Kidney tubule cell (primary cell): ENCODE measurements at regions not wholly inside any gene's neighbourhood (a gene's known extent, or its start where the extent isn't known, plus 50 kb on each side); places are given as distances from the start of the nearest gene placed in this dataset.

Experiments
- DNase-seq: peaks from one replicate; pipeline ENCODE4 v3.0.0-alpha.2; 2018; ENCODE audit warnings: low spot score

GRCh38 chr3:117079997-117080396 is 370.4 kb downstream of the TUSC7 start:
- no peak for DNase-seq

GRCh38 chr3:117080872-117081271 is 371.3 kb downstream of the TUSC7 start:
- DNase-seq = peak; percentile 16

- no peak for DNase-seq
Observed at GRCh38 chr3:117084277-117084676, 374.7 kb downstream of the TUSC7 start.

GRCh38 chr3:117084739-117085270 is 375.2 kb downstream of the TUSC7 start:
- no peak for DNase-seq

GRCh38 chr3:117091676-117092075 is 382.1 kb downstream of the TUSC7 start:
- no peak for DNase-seq

- DNase-seq = no peak
Observed at GRCh38 chr3:117096549-117096948, 387.0 kb downstream of the TUSC7 start.

GRCh38 chr3:117097351-117097750 is 387.8 kb downstream of the TUSC7 start:
- no peak for DNase-seq

GRCh38 chr3:117101697-117102096 is 392.1 kb downstream of the TUSC7 start:
- DNase-seq = no peak

- DNase-seq = peak; percentile 57
Observed at GRCh38 chr3:117102426-117102825, 392.8 kb downstream of the TUSC7 start.

- DNase-seq = no peak
Observed at GRCh38 chr3:117103675-117104074, 394.1 kb downstream of the TUSC7 start.

GRCh38 chr3:117104381-117104780 is 394.8 kb downstream of the TUSC7 start:
- DNase-seq = no peak

GRCh38 chr3:117104792-117105191 is 395.2 kb downstream of the TUSC7 start:
- no peak for DNase-seq

GRCh38 chr3:117105686-117106085 is 396.1 kb downstream of the TUSC7 start:
- DNase-seq = no peak

- no peak for DNase-seq
Observed at GRCh38 chr3:117106396-117106795, 396.8 kb downstream of the TUSC7 start.

- no peak for DNase-seq
Observed at GRCh38 chr3:117107946-117108345, 398.4 kb downstream of the TUSC7 start.

- no peak for DNase-seq
Observed at GRCh38 chr3:117109178-117109577, 399.6 kb downstream of the TUSC7 start.

- DNase-seq = no peak
Observed at GRCh38 chr3:117114517-117115265, 405.1 kb downstream of the TUSC7 start.

GRCh38 chr3:117117188-117117936 is 407.8 kb downstream of the TUSC7 start:
- no peak for DNase-seq

GRCh38 chr3:117118604-117119003 is 409.0 kb downstream of the TUSC7 start:
- no peak for DNase-seq

- DNase-seq = no peak
Observed at GRCh38 chr3:117120014-117120413, 410.4 kb downstream of the TUSC7 start.

- DNase-seq = no peak
Observed at GRCh38 chr3:117122609-117123008, 413.0 kb downstream of the TUSC7 start.

GRCh38 chr3:117126460-117126859 is 416.9 kb downstream of the TUSC7 start:
- no peak for DNase-seq

GRCh38 chr3:117126946-117127546 is 417.5 kb downstream of the TUSC7 start:
- DNase-seq = peak; percentile 42
